K562 (cell line): ENCODE measurements at regions not wholly inside any gene's neighbourhood (a gene's known extent, or its start where the extent isn't known, plus 50 kb on each side); places are given as distances from the start of the nearest gene placed in this dataset.

ENCODE experiments used
- ATAC-seq: fragments of 200-7000 bp; cut with Tn5 transposase; 3 replicates; pipeline ENCODE4 v1.9.1; 2020; ENCODE audit warnings: moderate library complexity
- BruUV-seq: library from RNA; stranded (reverse); fragments of 400-500 nt; replicated peaks from 2 replicates; lab custom pipeline; 2021; lab: Mats Ljungman, UMichigan
- CTCF ChIA-PET: fragments of 300-600 bp; formaldehyde crosslinking; extraction: SDS; loops from one replicate; lab custom pipeline; 2021; ENCODE audit warnings: low intra/inter-chr PET ratio; lab: Yijun Ruan, JAX
- POLR2A ChIA-PET: fragments of 300-600, 350-650 bp; sonication (Branson Sonifier 250); formaldehyde crosslinking; extraction: SDS; loops from one replicate; lab custom pipeline; 2021; ENCODE audit warnings: antibody characterized with exemption, inconsistent platforms; lab: Yijun Ruan, JAX
- DNase-seq, 4 experiments: peaks; one replicate each; pipeline versions ENCODE4 v3.0.0 to v3.0.0-alpha.2; 2011 to 2018; ENCODE audit warnings: low spot score in 3 of 4, mixed read lengths in 3 of 4; ENCODE audit errors: extremely low read depth in 1 of 4
- FAIRE-seq: peaks from 2 replicates; lab custom pipeline; 2011; peaks lifted over from hg19 to GRCh38; lab: Jason Lieb, UNC
- H2AFZ ChIP-seq: 2 replicates; pipeline ENCODE4 v1.6.0; 2011; ENCODE audit warnings: low read depth, low read length, control low read depth, inconsistent platforms
- H3K27ac ChIP-seq: fragments of 200-600 bp; 3 replicates; pipeline ENCODE4 v1.8.0; 2011; ENCODE audit warnings: low read depth, mild to moderate bottlenecking, control low read depth, inconsistent platforms, low read length, moderate library complexity, mixed read lengths; ENCODE audit errors: extremely low read depth
- H3K27me3 ChIP-seq, 2 experiments: fragments of 300-600 bp in 1 of 2; 2 replicates in 1 of 2; 3 replicates in 1 of 2; pipeline versions ENCODE4 v1.6.0 to v1.8.0; 2011; ENCODE audit warnings: inconsistent platforms in 2 of 2, low read length in 2 of 2, mild to moderate bottlenecking in 1 of 2, mixed read lengths in 1 of 2, moderate library complexity in 1 of 2; ENCODE audit not compliant: control insufficient read depth in 2 of 2, insufficient read depth in 2 of 2
- H3K36me3 ChIP-seq: fragments of 300-600 bp; 3 replicates; pipeline ENCODE4 v1.8.0; 2011; ENCODE audit warnings: mild to moderate bottlenecking, low read length, inconsistent platforms; ENCODE audit not compliant: control insufficient read depth, insufficient read depth
- H3K4me1 ChIP-seq, 2 experiments: fragments of 200-600 bp in 1 of 2; replicated peaks in 1 of 2; 2 replicates in 1 of 2; 3 replicates in 1 of 2; pipeline versions ENCODE4 v1.5.1 to v1.8.0; 2011; ENCODE audit warnings: inconsistent platforms in 2 of 2, low read length in 2 of 2, mild to moderate bottlenecking in 1 of 2, mixed read lengths in 1 of 2, moderate library complexity in 1 of 2; ENCODE audit not compliant: control insufficient read depth in 2 of 2, insufficient read depth in 2 of 2
- H3K4me2 ChIP-seq: 2 replicates; pipeline ENCODE4 v1.6.1; 2011; ENCODE audit warnings: low read length, control low read depth, inconsistent platforms, mixed read lengths; ENCODE audit not compliant: insufficient read depth
- H3K4me3 ChIP-seq: fragments of 200-600 bp; sonication (generic), shearing (Covaris generic); 2 replicates; pipeline ENCODE4 v1.5.1; 2016; ENCODE audit warnings: control low read depth, inconsistent platforms
- H3K79me2 ChIP-seq: fragments of 200-600 bp; 3 replicates; pipeline ENCODE4 v1.8.0; 2011; ENCODE audit warnings: low read length, inconsistent platforms; ENCODE audit not compliant: control insufficient read depth, insufficient read depth
- H3K9ac ChIP-seq, 2 experiments: 2 replicates each; pipeline versions ENCODE4 v1.6.0 to v1.6.1; 2011; ENCODE audit warnings: low read depth in 2 of 2, low read length in 2 of 2, control low read depth in 1 of 2, inconsistent platforms in 1 of 2, mild to moderate bottlenecking in 1 of 2, mixed read lengths in 1 of 2; ENCODE audit not compliant: insufficient read depth in 1 of 2
- H3K9me1 ChIP-seq: one replicate; pipeline ENCODE4 v1.6.0; 2011; ENCODE audit warnings: inconsistent platforms, mild to moderate bottlenecking, low read length, moderate library complexity; ENCODE audit not compliant: control insufficient read depth, insufficient read depth
- H3K9me3 ChIP-seq: replicated peaks from 2 replicates; pipeline ENCODE4 v1.5.1; 2011; ENCODE audit warnings: low read depth, low read length, inconsistent platforms; ENCODE audit not compliant: control insufficient read depth, insufficient read depth
- H4K20me1 ChIP-seq: replicated peaks from 2 replicates; pipeline ENCODE4 v1.6.1; 2011; ENCODE audit warnings: low read length, inconsistent platforms, mixed read lengths; ENCODE audit not compliant: control insufficient read depth, insufficient read depth
- MEIS2 ChIP-seq: fragments of 450-650 bp; IDR thresholded peaks from 2 replicates; pipeline ENCODE4 v1.6.1; 2014; ENCODE audit warnings: mild to moderate bottlenecking; ENCODE audit not compliant: partially characterized antibody
- WGBS: fragments of 100-300 bp; shearing (Covaris generic); methylation state at CpG from one replicate; pipeline ENCODE4 v1.1.6; 2016; ENCODE audit warnings: low coverage, mixed read lengths; ENCODE audit not compliant: insufficient coverage; ENCODE audit errors: missing lambda C conversion rate; 5-methylcytosine and 5-hydroxymethylcytosine counted together
- in situ Hi-C: fragments of 300-500 bp; cut with MboI; formaldehyde crosslinking; loops from 4 replicates; pipeline ENCODE4 v1.15.0; 2018; ENCODE audit warnings: inconsistent platforms, mixed read lengths
- intact Hi-C: fragments of 100-400 bp; cut with micrococcal nuclease; formaldehyde crosslinking; loops from 2 replicates; pipeline ENCODE4 v1.14.2; 2022
- TF ChIP-seq, protein P1 (sequence below), 2 experiments: IDR thresholded peaks in 1 of 2; conservative IDR thresholded peaks in 1 of 2; 2 replicates each; pipeline ENCODE4 v1.6.1; 2016; ENCODE audit warnings: low read depth in 2 of 2, mild to moderate bottlenecking in 1 of 2, missing compliant biosample characterization in 1 of 2, missing genetic modification characterization in 1 of 2, moderate library complexity in 1 of 2
- TF ChIP-seq, protein P2 (sequence below): fragments of 450-650 bp; IDR thresholded peaks from 2 replicates; pipeline ENCODE4 v1.6.1; 2016
- TF ChIP-seq, protein P3 (sequence below), 2 experiments: IDR thresholded peaks; 2 replicates each; pipeline ENCODE4 v1.6.1; 2012; ENCODE audit warnings: improper control_type of control experiment in 2 of 2, low read depth in 2 of 2, low read length in 2 of 2, borderline replicate concordance in 1 of 2

GRCh38 chr16:16924613-16925012 is 545.7 kb downstream of the NPIPA7 start:
- DNase-seq (peak in 2 of 4 experiments; percentile 10 to 12), ATAC-seq (no peak), FAIRE-seq (no peak)
- in situ Hi-C loops, result no loop called here
- WGBS, result 3% methylated on average over 4 of the region's 4 CpGs
- TF ChIP-seq, protein P1, sequence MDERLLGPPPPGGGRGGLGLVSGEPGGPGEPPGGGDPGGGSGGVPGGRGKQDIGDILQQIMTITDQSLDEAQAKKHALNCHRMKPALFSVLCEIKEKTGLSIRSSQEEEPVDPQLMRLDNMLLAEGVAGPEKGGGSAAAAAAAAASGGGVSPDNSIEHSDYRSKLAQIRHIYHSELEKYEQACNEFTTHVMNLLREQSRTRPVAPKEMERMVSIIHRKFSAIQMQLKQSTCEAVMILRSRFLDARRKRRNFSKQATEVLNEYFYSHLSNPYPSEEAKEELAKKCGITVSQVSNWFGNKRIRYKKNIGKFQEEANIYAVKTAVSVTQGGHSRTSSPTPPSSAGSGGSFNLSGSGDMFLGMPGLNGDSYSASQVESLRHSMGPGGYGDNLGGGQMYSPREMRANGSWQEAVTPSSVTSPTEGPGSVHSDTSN (CRISPR knock-in tag; IDR thresholded peaks at IDR 0.05; ENCODE audit: low read depth), result no peak
- TF ChIP-seq, protein P1 (tag; conservative IDR thresholded peaks at IDR 0.05; ENCODE audit: low read depth), result peak; percentile 42; the same call in 1 of the 2 replicates
- TF ChIP-seq, protein P2, sequence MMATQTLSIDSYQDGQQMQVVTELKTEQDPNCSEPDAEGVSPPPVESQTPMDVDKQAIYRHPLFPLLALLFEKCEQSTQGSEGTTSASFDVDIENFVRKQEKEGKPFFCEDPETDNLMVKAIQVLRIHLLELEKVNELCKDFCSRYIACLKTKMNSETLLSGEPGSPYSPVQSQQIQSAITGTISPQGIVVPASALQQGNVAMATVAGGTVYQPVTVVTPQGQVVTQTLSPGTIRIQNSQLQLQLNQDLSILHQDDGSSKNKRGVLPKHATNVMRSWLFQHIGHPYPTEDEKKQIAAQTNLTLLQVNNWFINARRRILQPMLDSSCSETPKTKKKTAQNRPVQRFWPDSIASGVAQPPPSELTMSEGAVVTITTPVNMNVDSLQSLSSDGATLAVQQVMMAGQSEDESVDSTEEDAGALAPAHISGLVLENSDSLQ, result peak; percentile 12; the same call in 1 of the 2 replicates
- TF ChIP-seq, protein P3, sequence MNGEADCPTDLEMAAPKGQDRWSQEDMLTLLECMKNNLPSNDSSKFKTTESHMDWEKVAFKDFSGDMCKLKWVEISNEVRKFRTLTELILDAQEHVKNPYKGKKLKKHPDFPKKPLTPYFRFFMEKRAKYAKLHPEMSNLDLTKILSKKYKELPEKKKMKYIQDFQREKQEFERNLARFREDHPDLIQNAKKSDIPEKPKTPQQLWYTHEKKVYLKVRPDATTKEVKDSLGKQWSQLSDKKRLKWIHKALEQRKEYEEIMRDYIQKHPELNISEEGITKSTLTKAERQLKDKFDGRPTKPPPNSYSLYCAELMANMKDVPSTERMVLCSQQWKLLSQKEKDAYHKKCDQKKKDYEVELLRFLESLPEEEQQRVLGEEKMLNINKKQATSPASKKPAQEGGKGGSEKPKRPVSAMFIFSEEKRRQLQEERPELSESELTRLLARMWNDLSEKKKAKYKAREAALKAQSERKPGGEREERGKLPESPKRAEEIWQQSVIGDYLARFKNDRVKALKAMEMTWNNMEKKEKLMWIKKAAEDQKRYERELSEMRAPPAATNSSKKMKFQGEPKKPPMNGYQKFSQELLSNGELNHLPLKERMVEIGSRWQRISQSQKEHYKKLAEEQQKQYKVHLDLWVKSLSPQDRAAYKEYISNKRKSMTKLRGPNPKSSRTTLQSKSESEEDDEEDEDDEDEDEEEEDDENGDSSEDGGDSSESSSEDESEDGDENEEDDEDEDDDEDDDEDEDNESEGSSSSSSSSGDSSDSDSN (IDR thresholded peaks at IDR 0.05; ENCODE audit: borderline replicate concordance in 1 of 2, low read depth in 2 of 2, low read length in 2 of 2), result no peak
- TF ChIP-seq MEIS2, result peak; percentile 22
- H3K9ac ChIP-seq, result no peak overlapping the region
- H3K27ac ChIP-seq, result no peak overlapping the region
- BruUV-seq, result no TSS peak
- no peak overlapping the region for H2AFZ ChIP-seq
- H3K36me3 ChIP-seq, result no peaks in the 10 kb centered on the region
- no peaks in the 10 kb centered on the region for H3K9me3 ChIP-seq
- no peaks in the 10 kb centered on the region for H4K20me1 ChIP-seq
- H3K4me3 ChIP-seq, result no peak overlapping the region
- POLR2A ChIA-PET, result no interaction called here
- H3K9me1 ChIP-seq, result no peaks in the 10 kb centered on the region
- CTCF ChIA-PET, result no interaction called here
- no peaks in the 10 kb centered on the region for H3K79me2 ChIP-seq
- H3K27me3 ChIP-seq, result no peaks in the 10 kb centered on the region
- H3K4me1 ChIP-seq, result peaks cover 0 to 3% of the 10 kb centered on the region in 2 experiments; a peak in 2 of 5 replicates
- no peak overlapping the region for H3K4me2 ChIP-seq
- intact Hi-C loops, result no loop called here
